ENCODE measurements at regions not wholly inside any gene's neighbourhood (a gene's known extent, or its start where the extent isn't known, plus 50 kb on each side); places are given as distances from the start of the nearest gene placed in this dataset.
"Not testable (repeated sequence)": the region's sequence is repeated elsewhere in the genome, so short reads cannot be mapped to it uniquely, and the experiment has no call there.

DNA sequence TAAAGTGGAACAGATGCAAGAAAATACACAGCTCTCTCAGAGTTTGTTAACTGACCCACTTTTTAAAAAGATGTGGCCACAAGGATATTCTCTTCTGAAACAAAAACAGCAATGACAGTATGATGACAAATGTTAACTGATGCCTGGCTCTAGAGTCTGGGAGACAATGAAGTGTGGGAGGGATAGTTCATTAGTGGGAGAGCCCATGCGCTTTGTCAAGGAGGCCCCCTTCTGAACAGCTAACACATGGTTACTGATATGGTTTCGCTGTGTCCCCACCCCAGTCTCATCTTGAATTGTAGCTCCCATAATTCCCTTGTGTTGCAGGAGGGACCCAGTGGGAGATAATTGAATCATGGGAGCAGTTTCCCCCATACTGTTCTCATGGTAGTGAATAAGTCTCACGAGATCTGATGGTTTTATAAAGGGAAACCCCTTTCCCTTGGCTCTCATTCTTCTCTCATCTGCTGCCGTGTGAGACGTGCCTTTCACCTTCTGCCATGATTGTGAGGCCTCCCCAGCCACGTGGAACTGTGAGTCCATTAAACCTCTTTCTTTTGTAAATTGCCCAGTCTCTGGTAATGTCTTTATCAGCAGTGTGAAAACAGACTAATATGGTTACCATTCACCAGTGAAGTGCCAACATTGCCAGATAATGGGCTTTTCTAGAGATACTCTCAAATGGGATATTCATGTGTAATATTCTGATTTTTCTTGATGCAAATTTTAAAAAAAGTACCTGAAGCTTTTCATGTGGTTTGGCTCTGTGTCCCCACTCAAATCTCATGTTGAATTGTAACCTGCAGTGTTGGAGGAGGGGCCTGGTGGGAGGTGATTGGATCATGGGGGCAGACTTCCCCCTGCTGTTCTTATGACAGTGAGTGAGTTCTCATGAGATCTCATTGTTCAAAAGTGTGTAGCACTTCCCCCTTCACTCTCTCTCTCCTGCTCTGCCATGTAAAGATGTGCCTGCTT, 435.8 kb downstream of the SHISA9 start:
- not testable (repeated sequence) for DNase-seq (ENCODE audit: low spot score)

DNA sequence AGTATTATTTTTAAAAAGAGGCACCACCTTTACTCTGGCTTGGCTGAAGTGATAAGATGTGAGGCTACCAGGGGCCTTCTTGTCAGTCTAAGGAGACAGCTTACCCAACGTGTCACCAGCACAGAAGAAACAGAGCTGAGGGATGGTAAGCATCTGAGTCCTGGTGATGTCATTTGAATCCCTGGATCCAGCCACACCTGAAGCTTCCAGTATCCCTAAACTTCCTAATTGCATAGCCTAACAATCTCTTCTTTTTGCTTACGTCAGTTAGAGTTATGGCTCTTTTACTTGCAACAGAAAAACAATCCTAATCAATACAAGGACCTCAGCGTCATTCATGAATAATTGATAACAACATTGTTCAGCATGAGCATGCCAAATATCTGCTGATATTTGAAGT, 436.6 kb downstream of the SHISA9 start:
- no peak for DNase-seq (ENCODE audit: low spot score)

DNA sequence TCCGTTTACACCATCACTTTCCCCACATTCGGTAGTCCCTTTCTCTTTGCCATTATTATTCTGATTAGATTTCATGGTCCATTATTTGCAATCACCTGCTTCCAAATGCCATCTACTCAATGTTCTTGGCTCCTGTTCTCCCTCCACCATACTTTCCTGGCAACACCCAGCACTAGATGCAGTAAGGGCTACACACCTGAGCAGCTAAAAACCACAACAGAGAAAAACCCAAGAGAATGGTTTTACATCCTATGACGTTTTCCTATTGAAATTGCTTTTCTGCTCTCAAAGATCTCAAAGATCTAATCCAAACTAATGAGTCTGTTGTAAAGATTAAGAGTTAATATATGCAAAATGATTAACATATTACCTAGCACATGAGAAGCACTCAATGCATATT, 441.3 kb downstream of the SHISA9 start:
- DNase-seq (ENCODE audit: low spot score), result no peak

DNA sequence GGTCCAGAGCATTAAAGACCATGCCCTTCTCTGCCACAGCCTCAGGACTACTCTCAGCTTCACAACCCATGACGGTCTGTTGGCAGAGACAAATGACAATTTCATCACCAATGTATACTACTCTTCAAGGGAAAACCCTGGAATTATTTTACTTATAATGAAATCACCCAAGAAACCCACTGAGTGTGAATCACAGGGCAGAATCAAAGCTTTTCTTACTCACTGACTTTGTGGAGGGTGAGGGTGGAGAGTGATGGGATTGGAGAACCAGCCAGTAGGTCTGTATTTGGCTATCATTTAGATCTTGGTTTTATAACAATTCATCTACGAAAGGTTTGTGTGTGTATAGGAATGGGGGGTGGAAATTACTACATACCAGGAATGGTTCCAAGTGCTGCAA, 442.6 kb downstream of the SHISA9 start:
- DNase-seq (ENCODE audit: low spot score), result no peak

DNA sequence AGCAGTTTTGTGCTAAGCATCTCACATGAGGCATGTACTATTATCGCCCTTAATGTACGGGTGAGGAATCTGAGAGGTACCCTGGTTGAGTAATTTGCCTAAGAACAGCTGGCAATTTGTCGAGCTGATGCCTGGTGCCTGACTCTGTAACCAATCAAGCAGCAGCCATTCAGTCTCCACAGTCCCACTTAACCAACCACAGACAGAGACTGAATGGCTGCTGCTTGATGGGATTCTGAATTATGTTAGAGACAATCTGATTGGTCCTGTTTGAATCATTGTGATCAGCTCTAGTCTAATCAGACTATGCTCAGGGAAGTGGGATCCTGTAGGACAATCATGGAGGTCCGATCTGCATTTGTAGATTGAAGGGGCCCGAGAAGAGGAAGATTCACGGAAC, 447.0 kb downstream of the SHISA9 start:
- no peak for DNase-seq (ENCODE audit: low spot score)

DNA sequence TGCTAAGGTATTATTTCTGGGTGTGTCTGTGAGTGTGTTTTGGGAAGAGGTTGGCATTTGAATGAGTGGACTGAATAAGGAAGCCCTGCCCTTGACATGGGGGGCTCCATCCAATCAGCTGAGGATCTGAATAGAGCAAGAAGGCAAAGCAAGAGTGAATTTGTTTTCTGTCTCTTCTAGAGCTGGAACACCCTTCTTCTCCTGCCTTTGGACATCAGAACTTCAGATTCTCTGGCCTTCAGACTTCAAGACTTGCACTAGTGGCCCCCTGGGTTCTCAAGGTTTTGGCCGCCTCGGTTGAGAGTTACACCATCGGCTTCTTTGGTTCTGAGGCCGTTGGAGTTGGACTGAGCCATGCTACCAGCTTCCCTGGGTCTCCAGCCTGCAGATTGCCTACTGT, 448.6 kb downstream of the SHISA9 start:
- no peak for DNase-seq (ENCODE audit: low spot score)

DNA sequence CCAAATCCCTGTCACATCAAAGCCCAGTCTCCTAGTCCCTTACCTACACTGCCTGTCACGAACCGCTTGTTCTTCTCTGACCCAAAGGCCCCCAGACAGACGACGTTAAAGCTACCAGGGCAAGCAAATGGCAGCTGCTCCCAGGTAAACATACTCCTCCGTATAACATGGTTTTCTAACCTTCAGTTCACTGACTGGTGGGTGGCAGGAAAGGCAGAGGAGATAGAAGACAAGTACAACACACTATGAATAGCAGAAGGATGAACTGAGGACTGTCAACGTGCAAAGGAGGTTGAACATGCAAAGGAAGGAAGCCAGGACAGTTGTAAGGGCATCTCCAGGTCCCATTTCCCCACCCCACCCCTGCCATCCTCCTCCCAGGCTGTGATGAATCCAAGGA, 449.8 kb downstream of the SHISA9 start:
- DNase-seq (ENCODE audit: low spot score), result no peak

DNA sequence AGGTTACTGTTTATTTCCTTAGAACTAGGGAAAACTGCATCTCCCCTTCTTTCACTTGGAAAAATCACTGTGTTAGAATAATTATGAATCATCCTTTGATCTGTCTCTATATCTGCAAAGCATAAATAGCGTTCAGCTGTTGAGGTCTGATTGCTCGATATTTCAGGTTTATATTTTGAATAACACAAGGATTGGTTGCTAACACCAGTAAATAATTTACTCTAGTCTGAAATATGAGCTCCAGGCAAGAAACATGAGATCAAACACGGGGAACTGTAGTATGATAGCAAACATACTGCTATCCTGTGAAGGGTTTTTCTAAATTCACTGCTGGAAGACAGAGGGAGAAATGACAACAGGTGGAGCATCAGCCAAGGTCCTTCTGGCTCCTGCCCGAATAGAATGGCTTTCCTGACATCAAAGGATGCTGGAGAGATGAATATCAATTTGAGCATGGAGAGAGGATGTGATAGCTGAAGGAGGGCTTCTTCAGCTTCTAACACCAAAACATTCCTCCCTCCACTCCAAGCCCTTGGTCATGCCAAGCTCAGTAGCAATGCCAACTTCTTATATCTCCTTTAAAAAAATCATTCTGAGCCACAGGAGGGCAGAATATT, 450.3 kb downstream of the SHISA9 start:
- no peak for DNase-seq (ENCODE audit: low spot score)

DNA sequence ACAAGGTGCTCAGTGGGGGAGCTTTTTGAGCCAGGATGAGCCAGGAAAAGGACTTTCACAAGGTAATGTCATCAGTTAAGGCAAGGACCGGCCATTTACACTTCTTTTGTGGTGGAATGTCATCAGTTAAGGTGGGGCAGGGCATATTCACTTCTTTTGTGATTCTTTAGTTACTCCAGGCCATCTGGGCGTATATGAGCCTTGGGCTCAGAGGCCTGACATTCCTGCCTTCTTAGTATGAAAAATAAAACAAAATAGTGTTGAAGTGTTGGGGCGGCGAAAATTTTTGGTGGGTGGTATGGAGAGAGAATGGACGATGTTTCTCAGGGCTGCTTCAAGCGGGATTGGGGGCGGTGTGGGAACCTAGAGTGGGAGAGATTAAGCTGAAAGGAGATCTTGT, 451.4 kb downstream of the SHISA9 start:
- DNase-seq (ENCODE audit: low spot score), result not testable (repeated sequence)

DNA sequence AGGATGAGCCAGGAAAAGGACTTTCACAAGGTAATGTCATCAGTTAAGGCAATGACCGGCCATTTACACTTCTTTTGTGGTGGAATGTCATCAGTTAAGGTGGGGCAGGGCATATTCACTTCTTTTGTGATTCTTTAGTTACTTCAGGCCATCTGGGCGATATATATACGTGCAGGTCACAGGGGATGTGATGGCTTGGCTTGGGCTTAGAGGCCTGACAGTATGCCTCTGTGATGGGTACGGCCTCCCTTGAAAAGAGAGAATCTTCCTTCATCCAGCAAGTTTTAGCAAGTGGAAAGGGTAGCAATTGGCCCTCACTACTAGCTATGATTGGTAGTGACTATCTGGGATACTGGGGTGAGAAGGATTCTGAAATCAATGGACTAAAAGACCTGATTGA, 456.4 kb downstream of the SHISA9 start:
- DNase-seq (ENCODE audit: low spot score), result not testable (repeated sequence)

DNA sequence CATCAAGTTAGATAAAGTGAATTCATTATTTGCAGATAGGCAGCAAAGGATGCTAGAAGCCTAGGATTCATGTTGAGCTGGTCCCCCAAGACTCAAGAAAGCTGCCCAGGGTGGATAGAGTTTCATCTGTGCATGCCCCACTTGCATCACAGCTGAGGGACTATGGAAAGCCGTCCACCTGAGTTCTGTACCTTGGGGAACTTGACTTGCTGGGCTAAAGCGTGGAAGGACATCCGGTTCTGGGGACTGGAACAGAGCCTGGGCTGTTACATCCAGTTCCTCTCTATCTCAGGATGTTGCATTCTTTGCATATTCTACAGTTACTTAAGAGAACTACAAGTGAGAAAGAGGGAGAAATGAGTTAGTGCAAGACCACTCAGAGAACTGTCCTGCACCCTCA, 458.4 kb downstream of the SHISA9 start:
- no peak for DNase-seq (ENCODE audit: low spot score)

DNA sequence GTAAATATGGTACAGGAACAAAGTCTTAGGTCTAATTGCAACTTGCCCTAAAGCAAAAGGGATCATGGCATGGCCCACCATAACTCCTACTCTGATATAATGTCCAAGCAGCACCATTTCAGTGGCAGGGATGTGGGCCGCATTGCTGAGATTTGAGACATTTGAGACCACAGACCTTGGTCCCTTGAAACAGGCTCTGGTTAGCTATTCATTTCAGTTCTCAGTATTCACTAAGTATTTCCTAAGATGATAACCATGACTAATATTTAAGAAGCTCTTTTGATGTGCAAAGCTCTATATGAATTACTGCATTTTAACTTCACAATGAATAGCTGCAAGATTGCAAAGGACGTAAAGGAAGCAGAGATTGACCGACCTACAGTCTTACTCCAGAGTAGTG, 471.0 kb downstream of the SHISA9 start:
- DNase-seq (ENCODE audit: low spot score), result no peak

DNA sequence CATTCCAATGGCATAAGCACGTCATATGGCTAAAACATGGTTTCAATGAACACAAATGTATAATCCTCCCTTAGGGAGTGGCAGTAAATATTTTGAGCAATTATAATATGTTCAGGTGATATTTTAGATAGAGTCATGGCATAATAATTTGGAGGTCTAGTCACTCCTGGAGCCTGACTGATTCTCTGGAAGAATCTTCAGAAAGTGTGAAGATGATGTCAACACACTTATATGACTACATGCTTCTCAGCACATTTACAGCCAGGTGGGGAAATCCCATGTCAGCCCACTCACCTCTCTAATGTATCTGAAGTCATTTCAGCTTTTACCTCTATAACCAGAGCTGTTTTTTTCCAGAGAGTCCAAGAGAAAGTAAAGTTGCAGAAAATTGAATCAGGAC, 474.8 kb downstream of the SHISA9 start:
- no peak for DNase-seq (ENCODE audit: low spot score)

DNA sequence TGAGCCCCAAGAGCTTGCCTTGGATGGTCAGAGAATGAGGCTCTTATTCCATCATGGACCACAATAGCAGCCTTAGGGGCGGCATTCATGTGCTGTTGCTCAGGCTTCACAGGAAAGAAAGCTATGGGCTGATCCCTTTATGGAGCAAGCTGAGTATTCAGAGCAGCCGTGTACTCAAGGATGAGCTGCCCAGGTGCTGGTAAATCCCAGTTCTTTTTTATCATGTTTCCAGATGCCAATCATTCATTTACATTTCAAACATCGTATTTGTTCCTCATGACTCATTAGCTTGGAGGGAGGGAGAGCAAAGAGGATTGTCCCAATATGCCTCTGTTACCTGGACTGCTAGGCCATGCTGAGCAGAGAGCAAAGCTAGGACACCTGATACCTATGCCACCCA, 475.7 kb downstream of the SHISA9 start:
- DNase-seq (ENCODE audit: low spot score), result no peak

DNA sequence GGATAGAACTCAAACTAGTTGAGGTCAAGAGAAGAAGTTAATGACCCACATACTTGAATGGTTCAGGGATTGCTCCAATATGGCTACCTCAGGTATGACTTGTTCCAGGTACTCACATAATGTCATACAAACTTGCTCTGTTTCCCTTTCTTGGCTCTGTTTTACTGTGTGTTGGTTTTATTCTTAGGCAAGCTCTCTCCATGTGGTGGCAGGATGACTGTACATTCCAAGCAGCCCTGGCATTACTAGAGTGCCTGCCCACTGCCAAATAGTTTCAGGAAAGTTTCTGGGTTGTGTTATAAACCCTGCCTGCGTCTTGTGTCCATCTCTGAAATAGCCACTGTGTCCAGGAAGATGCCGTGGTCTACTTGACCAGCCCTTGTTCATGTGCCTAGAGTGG, 476.8 kb downstream of the SHISA9 start:
- no peak for DNase-seq (ENCODE audit: low spot score)

DNA sequence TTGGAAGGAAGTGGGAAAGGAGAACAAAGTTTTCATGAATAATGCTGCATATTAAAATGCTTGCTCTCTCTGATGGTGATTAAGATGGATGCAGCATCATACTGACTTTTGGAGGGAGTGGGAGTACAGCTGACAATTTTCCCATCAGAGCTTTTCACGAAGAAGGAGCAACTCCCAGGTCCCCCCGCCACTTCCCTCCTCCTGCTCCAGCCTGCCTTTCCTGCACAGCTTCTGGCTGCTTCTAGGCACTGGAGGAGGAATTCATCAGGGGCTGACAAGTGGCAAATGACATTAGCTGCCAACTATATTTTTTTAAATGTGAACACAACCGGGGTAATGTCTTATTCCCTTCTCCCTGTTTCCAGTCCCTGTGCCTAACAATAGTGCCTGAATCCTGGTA, 477.9 kb downstream of the SHISA9 start:
- DNase-seq (ENCODE audit: low spot score), result no peak

DNA sequence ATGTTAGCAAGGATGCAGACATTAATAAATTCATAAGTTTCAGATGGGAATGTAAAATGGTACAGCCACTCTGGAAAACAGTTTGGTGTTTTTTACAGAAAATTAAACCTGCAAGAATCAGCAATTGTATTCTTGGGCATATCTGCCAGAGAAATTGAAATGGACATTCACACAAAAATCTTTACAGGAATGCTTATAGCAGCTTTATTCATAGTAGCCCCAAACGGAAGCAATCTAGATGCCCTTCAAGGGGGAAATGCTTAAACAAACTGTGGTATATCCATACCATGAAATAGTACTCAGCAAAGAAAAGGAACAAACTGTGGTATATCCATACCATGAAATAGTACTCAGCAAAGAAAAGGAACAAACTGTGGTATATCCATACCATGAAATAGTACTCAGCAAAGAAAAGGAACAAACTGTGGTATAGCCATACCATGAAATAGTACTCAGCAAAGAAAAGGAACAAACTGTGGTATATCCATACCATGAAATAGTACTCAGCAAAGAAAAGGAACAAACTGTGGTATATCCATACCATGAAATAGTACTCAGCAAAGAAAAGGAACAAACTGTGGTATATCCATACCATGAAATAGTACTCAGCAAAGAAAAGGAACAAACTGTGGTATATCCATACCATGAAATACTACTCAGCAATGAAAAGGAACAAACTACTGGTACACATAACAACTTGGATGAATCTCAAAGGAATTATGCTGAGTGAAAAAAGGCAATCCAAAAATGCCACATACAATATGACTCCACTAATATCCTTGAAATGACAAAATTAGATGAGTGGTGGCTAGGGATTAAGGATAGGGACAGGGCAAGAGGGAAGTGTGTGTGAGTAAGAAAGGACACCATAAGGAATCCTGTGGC, 484.0 kb downstream of the SHISA9 start:
- DNase-seq (ENCODE audit: low spot score), result not testable (repeated sequence)

DNA sequence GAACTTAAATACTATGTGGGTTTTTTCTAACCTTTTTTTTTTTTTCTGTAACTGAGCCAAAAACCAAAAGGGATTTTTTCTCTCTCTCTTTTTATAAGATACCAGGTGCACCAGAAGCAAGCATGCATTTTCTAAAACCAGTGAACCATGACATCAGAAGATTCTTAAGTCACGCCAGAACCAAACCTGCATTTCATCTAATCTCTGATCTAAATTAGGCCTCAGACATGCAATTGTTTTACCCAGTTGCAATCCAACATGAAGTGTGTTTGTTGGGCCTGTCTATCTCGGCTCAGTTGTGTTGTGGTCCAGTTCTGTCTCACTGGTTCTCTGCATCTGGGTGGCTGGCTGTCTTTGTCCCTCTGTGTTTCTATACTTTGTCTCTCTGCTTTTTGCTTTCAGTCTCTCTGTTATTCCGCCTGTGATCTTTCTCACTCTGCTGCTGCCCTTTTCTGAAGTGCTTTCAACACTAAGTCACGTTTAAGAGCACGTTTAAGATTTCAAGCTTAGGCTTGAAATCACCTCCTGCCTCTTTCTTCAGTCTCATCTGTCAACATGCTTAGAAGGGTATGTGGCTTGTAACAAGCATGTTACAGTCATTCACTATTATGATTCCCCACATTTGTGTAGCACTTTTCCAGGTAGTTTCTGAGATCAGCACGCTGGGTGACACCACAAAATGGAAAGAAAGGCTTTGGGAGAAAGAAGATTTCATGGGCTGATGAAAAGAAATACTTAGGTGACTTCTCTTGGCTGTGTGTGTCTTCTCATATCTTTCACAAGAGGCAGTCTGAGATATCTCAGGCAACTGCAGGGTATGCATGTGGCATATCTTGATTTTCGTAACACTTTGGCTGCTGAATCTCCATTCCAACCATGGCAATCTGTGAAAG, 488.9 kb downstream of the SHISA9 start:
- no peak for DNase-seq (ENCODE audit: low spot score)

DNA sequence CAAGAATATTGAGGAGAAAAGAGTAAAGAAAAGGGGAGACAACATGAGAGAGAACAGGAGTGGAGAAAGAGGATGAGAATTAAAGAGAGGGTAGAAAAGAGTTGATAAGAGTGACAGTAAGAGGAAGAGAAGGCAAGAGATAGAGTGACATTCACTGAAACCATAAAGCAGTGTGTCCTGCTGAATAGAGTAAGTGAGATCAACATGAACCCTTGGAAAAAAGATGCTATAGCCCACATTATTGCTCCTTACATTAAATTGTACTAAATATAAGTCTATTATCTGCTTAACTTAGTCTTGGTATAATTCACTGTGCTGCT, 489.5 kb downstream of the SHISA9 start:
- DNase-seq (ENCODE audit: low spot score), result no peak

DNA sequence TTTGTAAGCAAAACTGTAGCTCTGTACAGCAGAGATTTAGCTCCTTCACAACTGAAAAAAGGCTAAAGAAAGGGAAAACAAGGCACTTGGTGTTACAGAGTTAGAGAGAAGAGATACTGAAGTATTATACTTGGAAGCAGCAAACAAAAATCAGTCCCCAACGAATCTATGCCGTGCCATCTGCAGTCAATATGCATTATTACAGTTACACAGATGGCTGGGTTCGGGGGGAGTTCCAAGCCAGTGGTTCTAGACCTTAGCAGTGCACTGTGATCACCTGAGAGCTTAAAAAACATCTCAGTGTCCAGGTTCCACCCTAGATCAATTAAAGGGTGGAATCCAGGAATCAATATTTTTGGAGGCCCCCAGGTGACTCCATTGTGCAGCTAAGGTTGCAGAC, 489.9 kb downstream of the SHISA9 start:
- no peak for DNase-seq (ENCODE audit: low spot score)

DNA sequence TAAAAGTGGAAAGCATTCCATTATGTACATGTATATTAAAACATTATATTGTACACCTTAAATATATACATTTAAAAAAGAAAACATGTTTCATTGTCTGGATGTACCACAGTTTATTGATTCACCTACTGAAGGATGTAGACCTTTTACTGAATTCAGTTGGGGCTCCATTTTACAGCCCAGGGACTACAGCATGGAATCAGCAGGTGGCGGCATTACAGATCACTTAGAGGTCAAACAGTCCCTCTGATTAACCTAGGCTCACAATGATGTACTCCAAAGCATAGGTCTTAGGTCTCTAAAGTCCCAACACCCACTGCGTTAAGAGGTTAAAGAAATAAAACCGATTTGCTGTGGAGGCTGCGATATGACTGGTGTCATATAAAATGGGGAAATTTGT, 490.9 kb downstream of the SHISA9 start:
- no peak for DNase-seq (ENCODE audit: low spot score)

DNA sequence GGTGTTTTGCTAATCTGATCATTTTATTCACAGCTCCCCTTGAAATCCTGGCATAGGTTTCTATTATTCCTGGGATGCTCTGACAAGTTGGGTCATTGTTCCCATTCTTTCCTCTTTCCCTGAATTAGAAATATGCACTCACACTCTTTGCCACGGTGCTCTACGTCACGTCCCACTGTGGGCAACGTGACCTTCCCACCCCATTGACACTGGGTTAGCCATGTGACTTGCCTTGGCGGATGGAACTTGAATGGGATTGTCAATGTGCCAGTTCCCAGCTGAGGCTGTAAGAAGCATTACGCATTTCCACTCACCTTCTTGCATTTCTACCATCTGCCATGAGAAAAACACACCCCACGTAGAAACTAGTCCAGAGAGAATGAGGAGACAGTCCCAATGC, 492.4 kb downstream of the SHISA9 start:
- DNase-seq (ENCODE audit: low spot score), result no peak

All from mucosa of gallbladder (tissue), 1 donor.